ENCODE measurements at regions not wholly inside any gene's neighbourhood (a gene's known extent, or its start where the extent isn't known, plus 50 kb on each side); places are given as distances from the start of the nearest gene placed in this dataset.
"Not testable (repeated sequence)": the region's sequence is repeated elsewhere in the genome, so short reads cannot be mapped to it uniquely, and the experiment has no call there.

DNA sequence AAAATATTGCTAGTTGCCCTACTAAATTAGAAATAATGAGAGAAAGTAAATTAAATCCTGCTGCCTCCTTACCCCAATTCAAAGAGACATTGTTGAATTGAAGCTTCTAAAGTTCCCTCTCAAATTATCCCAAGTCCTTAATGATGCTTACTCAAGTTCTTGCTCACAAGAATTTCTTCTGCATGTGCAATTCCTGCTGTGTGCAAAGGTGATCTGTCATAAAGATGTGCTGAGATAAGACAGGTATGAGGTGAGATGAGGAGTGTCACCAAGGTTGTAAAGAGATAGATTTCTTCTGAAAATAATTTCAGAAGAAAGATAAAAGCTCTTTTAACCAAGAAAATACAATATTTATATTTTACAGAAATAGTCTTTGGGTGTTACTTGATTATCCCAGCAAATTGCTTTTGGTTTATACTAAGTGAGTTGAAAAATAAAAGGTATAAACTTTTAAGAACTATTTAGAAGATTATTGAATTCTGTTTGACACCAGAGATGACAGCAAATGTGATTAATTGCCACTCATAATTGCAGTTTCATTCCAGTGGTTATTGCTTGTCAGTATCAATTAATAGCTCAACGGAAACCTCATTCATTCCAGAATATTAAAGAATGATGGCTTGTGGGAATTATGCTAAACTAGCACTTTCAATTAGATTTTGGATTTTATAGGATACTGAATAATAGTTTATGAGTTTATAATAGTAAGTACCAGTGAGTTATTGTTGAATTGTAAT, 674.3 kb downstream of the STK39 start:
- no peak for DNase-seq

DNA sequence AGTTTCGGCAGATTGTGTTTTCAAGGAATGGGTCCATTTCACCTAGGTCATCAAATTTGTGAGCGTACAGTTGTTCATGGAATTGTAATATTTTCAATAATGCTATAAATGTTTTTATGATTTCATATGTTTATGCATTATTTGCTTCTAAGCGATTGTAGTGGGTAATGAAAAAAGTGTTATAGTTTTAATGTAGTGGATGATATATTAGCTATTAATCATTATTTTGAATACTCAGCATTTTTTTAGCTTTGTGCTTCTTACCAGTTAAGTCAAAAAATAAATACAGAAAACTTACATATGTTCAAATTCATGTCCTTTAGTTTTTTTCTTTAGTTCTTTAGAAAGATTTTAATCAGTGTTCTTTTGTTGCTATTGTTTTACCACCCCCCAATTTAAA, 677.0 kb downstream of the STK39 start:
- no peak for DNase-seq

DNA sequence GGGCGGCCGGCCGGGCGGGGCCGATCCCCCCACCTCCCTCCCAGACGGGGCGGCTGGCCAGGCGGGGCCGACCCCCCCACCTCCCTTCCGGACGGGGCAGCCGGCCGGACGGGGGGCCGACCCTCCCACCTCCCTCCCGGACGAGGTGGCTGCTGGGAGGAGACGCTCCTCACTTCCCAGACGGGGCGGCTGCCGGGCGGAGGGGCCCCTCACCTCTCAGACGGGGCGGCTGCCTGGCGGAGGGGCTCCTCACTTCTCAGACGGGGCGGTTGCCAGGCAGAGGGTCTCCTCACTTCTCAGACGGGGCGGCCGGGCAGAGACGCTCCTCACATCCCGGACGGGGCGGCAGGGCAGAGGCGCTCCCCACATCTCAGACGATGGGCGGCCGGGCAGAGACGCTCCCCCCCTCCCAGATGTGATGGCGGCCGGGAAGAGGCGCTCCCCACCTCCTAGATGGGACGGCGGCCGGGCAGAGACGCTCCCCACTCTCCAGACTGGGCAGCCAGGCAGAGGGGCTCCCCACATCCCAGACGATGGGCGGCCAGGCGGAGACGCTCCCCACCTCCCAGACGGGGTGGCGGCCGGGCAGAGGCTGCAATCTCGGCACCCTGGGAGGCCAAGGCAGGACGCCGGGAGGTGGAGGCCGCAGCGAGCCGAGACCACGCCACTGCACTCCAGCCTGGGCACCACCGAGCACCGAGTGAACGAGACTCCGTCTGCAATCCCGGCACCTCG, 675.8 kb downstream of the XIRP2 start:
- DNase-seq: not testable (repeated sequence)

DNA sequence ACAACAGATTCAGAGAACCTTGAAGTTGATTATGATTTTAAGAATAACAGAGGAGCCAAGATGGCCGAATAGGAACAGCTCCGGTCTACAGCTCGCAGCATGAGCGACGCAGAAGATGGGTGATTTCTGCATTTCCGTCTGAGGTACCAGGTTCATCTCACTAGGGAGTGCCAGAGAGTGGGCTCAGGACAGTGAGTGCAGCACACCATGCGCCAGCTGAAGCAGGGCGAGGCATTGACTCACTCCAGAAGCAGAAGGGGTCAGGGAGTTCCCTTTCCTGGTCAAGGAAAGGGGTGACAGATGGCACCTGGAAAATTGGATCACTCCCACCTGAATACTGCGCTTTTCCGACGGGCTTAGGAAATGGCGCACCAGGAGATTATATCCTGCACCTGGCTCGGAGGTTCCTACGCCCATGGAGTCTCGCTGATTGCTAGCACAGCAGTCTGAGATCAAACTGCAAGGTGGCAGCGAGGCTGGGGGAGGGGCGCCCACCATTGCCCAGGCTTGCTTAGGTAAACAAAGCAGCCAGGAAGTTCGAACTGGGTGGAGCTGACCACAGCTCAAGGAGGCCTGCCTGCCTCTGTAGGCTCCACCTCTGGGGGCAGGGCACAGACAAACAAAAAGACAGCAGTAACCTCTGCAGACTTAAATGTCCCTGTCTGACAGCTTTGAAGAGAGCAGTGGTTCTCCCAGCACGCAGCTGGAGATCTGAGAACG, 670.2 kb downstream of the XIRP2 start:
- DNase-seq: not testable (repeated sequence)

DNA sequence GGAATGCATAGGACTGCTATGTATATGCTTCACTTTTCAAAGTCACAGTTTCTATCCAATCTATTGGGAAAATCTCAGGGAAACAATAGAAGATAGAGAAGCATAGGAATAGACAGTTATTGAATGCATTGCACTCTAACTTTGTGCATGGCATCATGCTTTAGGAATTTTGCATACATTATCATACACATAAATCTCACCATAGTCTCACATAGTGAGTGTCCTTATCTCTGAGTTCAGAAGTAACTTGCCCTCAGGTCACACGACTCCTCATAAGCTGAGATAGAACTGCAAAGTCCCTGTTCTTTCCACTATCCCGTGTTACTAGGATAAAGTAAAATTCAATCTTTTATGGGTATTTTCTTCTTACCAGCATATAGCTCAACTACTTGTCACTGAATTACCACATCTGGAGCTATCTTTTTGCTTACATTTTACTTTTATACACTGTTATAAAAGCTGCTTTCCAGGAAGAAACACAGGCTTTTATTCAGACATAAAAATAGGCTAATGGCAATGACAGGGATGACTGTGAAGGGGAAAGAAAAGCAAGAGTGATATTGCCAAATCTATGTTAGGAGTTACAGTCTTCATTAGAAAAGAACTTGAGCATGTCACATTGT, 666.9 kb downstream of the XIRP2 start:
- DNase-seq: no peak

DNA sequence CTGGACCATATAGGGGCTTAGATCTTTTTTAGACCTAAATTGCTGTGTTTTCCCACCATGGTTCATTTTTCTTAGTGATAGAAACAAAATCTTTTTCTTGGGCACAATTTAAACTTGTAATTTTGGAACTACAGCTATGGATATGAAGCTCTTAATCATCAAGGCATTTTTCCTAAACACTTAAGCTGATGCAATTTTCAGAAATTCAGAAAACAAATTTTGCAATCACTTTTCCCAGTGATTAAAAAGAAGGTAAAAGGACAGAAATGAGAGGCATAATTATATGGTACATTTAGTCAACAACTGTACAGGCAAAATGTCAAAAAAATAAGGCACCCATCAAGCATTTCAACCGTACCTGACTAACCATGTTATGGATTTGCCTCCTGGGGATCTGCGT, 665.4 kb downstream of the XIRP2 start:
- DNase-seq: no peak

DNA sequence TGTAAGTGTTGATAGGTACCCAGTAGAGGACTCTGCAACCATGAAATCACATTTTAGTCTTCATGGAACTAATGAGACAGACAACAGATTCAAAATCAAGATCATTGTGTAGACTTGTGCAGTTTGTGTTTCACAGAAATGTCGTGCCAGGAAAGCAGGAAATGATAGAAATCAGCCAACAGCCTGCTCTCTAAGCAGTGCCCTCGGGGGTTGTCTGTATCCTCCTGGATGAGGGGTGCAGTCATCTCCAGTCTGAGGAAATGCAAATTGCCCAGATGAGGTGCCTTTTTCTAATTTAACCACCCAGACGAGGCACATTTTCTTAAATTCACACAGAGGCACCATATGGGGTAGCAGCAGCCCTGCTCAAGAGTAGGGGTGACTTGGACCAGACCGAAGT, 663.1 kb downstream of the XIRP2 start:
- DNase-seq: no peak

DNA sequence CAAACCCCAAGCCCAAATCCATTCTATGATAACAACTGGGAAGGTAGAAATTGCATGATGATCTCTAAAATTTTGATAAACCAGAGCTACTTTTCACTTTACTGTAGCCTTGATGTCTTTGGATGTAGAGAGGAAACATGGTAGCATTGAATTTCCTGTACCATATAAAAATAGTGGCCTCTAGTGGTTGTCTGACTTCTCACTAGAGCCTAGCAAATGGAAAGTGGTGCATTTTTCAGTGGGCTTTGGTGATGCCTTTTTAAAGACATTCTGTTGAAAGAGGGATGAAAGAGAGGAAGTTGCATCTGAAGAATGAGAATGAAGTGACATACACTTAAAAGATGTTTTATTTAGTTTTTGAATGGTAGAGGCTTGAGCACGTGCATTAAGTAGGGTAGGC, 662.2 kb downstream of the XIRP2 start:
- DNase-seq: no peak

DNA sequence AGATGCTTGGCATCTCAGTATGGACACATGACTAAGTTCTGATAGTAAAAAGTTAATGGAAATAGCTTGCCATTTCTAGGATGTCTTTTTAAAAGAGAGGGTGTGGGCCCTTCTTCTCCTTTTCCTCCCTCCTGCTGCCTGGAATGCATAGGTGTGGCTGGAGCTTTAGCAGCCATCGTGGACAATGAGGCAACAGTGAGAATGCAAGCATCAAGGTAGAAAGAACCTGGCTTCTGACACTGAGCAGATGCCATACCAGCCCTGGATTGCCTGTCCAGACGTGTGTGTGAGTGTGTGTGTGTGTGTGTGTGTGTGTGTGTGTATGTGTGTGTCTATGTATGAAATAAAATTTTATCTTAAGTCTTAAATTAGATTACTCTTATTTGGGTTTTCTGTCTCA, 660.1 kb downstream of the XIRP2 start:
- DNase-seq: no peak

DNA sequence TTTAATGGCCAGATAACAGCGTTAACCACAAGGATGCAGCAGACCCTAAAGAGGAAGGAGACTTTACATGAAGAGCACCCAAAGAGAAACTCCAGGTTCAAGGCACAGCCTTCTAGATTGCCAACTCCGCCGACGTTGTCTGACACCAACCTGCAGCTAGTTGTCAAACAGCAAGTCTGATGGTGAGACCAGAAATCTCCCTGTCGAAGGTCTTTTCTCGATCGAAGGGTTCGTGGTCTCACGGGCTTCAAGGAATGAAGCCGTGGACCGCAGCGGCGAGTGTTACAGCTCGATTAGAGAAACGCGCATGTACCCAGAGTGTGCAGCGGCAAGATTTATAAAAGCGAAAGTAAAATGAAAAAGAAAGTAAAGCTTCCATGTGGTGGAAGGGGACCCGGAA, 656.3 kb downstream of the XIRP2 start:
- no peak for DNase-seq

DNA sequence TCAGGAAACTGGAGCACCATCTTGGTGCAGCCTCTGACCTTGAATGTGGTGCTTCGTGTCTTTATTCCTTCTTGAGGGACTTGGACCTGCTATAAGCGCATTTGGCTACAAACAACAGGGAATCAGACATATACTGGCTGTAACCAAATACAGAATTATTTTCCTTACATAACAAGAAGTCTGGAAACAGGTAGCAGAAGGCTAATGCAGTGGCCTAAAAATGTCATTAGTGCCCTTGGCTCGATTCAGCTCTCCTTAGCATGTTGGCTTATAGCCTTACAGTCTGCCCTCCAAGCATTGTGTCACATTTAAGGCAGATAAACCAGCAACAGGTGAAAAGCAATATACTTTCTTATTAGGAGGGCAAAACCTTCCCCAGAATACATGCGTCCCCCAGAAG, 655.4 kb downstream of the XIRP2 start:
- no peak for DNase-seq

DNA sequence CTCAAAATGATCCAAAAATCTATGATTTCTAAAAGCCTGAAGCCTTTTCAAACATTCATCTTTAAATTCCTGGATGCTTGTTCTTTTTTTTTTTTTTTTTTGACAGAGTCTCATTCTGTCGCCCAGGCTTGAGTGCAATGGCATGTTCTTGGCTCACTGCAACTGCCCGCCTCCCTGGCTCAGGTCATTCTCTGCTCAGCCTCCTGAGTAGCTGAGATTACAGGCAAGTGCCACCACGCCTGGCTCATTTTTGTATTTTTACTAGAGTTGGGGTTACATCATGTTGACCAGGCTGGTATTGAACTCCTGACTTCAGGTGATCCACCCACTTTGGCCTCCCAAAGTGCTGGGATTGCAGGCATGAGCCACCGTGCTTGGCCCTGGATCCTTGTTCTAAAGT, 649.5 kb downstream of the XIRP2 start:
- no peak for DNase-seq

DNA sequence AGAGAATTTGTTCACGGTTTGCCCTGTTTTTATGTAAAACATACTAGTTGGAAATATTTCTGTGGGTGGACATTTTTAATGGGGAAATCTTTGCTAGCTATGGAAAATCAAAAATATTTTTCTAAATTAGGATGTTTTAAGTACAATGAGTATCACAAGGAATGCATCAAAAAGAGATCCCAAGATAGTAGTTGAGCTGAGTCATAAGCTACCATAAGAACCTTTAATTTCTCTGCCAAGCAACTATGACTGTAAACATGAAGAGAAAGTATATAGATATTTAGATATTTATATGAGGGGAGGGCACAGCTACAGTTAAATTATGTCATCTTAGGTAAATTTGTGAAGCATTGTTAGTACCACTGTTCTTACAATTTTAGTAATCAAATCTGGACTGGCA, 646.2 kb downstream of the XIRP2 start:
- DNase-seq: no peak

DNA sequence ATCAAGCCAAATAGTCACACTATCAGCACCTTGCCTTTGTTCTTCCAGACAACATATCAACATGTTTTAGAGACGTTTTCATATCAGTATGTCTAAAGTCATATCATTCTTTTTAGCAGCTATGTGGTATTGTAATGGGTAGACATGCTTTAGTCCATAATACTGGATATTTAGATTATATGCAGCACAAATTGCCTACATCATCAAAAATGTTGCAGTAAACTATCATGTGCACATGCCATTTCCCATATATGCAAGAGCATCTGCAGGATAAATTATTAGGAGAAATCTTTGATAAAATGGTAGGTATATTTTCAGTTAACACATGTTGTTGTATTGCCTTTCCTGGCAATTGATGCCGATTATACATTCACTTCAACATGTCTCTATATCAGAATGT, 636.5 kb downstream of the XIRP2 start:
- no peak for DNase-seq

DNA sequence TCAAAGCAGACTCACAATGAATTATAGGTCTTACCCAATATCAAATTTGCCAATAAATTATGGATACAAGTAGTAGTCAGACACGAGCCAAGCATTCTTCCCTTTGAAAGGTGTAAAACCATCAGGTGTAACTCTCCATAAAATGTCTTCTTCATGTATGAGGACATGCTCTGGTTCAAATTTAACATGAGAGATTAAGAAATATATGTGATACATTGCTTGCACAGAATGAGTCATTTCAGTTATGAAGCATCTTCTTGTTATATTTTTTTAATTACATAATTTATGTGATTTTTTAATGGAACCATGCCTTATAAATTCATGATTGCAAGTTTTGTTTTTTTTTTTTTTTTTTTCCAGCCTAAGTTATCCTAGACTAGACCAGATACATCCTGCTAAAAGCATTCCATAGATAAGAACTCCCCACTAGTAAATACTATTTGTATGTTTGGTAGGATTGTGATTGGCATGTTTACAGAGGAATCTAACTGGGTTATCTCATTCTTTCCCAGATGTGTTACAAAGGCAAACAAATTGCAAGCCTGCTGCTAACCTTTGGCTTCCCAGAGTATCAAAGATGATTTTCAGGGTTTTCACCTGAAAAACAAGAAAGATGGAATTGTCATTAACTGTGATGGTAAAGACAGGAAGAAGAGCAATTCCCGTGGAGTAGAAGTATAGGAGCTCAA, 621.9 kb downstream of the XIRP2 start:
- no peak for DNase-seq

DNA sequence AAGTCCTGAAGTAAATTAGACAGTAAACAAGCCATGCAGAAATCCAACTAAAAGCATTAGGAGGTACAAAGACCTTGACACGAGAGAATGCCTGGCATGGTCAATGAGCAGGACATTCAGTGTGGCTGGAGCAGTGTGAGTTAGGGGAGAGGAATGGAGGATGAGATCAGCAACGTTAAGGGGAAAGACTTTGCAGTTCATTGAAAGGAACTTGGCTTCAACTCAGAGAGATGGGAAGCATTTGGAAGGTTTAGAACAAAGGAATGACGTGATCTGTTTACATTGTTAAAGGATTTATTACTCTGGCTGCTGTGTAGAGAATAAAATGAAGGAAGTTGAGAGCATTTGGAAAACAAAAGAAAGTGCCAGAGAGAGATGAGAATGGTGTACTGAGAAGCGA, 621.3 kb downstream of the XIRP2 start:
- DNase-seq: no peak

DNA sequence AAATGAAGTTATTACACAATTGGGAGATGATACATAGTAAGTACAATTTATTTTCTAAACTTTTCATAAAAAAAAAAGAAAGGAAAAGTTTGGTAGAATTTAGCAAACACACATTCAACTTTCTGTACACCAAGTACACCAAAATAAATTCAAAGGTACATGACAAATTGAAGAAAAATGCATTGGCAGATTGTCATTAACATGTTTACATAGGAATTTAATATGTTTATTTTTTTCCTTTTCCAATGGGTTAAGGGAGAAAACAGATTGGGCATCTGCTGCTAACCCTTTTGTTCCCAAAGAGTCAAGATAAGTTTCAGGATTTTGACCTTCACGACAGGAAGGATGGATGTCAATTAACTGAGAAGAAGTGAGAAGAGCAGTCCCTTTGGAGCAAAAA, 620.4 kb downstream of the XIRP2 start:
- no peak for DNase-seq

DNA sequence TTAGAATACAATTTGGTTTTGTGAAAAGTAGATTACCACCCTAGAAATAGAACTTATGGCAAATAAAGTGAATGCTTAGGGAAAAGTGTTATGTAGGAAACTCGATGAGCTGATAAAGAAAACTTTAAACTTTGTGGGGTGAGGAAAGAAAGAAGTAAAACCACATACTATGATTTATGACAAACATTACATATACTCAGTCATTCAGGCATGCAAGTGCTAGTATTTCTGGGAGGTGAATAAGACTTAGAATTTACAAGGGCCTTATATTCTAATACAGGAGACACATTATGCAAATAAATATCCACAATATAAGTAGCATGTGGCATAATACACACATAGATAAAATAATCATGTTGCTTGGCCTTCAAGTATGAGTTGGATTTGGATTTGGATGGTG, 618.1 kb downstream of the XIRP2 start:
- no peak for DNase-seq

DNA sequence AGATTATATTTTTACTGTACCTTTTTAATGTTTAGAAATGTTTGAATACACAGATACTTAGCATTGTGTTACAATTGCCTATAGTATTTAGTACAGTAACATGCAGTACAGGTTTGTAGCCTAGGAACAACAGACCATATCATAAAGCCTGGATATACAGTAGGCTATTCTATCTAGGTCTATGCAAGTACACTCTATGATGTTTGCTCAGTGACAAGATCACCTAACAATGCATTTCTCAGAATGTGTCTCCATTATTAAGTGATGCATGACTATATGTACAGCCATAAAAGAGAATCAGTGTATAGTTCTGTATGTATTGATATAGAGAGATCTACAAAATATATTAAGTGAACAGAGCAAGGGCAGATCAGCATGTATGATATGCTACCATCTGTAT, 616.4 kb downstream of the XIRP2 start:
- DNase-seq: no peak

DNA sequence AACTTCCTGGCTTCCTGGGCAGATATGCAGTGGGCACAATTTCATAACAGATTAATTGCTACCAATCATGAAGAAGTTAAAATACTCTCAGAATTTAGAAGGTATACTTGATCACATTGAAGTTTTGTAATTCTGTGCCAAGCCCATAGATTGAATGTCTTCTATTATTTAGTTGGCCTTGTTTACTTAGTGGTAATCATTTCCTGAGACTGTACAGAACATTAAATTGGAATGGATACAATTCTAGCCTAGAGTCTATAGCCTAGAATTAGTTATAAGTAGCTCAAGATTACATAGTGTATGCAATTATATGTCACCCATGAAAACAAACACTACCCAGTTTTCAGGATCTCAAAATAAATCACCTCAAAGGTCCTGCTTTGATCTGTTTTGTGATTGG, 615.8 kb downstream of the XIRP2 start:
- DNase-seq: no peak

DNA sequence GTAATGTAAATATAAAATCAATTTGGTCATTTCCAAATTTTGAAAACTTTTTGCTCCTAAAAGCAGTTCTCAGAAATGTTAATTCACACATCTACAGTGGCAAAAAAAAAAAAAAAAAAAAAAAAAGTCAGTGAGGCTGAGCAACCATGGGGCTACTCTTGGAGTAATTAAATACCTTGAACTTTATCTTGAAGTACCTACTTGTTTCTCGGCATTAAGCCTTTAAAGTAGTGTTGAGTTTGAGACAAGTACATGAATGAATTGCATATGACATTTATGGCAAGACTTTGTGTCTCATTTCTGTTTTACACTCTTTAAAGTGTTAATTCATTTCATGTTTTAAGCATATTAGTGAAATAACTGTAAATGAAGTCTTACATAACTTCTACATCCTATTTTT, 613.3 kb downstream of the XIRP2 start:
- no peak for DNase-seq

DNA sequence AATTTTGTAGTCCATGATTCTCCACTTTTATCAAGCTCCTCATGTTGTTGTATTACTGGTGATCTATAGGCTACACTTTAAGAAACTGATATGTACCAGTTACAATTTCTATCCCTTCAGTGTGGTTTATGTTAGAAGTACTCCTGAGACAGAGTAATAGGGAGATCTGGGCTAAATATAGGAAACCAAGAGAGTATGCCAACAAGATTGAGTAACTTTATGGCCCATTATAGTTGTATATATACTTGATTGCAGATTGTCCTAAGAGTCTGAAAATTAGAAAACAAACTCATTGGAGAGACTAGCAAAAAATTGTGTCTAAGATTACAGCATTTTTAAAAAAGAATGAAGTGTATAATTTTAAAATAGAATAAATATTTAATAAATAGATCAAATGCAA, 605.6 kb downstream of the XIRP2 start:
- no peak for DNase-seq

DNA sequence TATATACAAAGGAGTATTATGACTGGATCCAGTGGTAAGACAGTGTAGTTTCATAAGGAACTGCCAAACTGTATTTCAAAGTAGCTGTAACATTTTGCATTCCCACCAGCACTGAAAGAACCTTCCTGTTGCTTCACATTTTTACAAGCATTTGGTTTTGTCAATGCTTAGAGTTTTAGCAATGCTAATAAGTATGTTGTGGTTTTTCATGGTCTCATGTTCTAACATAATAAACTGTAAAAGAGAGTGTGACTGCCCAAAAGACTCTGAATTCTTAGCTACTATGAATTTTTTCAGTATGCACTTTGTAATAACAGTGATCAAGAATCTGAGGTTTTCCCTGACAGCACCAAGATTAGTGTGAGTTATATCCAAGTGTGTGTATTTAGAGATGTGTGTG, 604.2 kb downstream of the XIRP2 start:
- DNase-seq: no peak

Data from activated CD4-positive, alpha-beta T cell treated with anti-CD3 and anti-CD28 coated beads for 48 hours (primary cell).